ENCODE measurements at regions not wholly inside any gene's neighbourhood (a gene's known extent, or its start where the extent isn't known, plus 50 kb on each side); places are given as distances from the start of the nearest gene placed in this dataset.

DNA sequence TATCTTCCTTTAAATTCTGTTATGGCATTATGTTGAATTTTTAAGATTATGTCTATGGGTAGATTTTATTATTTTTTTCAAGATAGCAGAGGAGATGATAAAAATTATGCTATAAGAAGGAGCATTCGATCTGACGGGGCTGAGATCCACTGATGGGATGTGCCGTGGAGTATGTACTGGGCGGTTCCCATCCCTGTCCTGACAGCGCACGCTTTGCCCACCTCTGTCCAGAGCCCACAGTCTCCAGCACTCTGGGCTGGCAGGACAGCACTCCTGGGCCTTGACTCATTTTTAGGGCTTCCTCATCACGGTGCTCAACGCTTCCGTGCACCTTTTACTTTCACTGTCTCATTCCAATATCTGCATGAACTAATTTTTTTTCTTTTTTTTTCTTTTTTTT is 235.5 kb downstream of the TEX29 start:
- ChIA-PET POLR2A (no interaction called here), CTCF (no interaction called here)
- ATAC-seq (replicated peaks in 1 of 4) (no peak), DNase-seq (no peak)
- no peaks in the 10 kb centered on the region for H3K9me3 Mint-ChIP-seq
- H3K27ac Mint-ChIP-seq: no peak overlapping the region
- Histone ChIP-seq H3K27me3 (replicated peaks in 1 of 2; ENCODE audit: control insufficient read depth in 2 of 2, extremely low read depth in 1 of 2, insufficient read depth in 2 of 2, low read length in 1 of 2) (peaks cover 0 to 18% of the 10 kb centered on the region in 2 experiments), H3K9me3 (no peaks in the 10 kb centered on the region), H3K4me1 (ENCODE audit: control insufficient read depth in 1 of 2, extremely low read depth in 1 of 2, insufficient read depth in 2 of 2, low read length in 2 of 2) (no peaks in the 10 kb centered on the region), H3K4me3 (ENCODE audit: control insufficient read depth in 1 of 2, extremely low read depth in 1 of 2, low read length in 1 of 2) (no peak overlapping the region), H3K36me3 (ENCODE audit: control insufficient read depth in 2 of 2, extremely low read depth in 1 of 2, insufficient read depth in 1 of 2, low read length in 1 of 2) (no peaks in the 10 kb centered on the region), H3K27ac (ENCODE audit: low read length) (no peak overlapping the region)
- no peaks in the 10 kb centered on the region for H3K4me1 Mint-ChIP-seq
- H3K4me3 Mint-ChIP-seq: no peak overlapping the region
- no peaks in the 10 kb centered on the region for H3K36me3 Mint-ChIP-seq
- WGBS (ENCODE audit: insufficient coverage): 99% methylated on average over 8 of the region's 9 CpGs
- H3K27me3 Mint-ChIP-seq: peaks cover 12 to 13% of the 10 kb centered on the region in 2 donors

DNA sequence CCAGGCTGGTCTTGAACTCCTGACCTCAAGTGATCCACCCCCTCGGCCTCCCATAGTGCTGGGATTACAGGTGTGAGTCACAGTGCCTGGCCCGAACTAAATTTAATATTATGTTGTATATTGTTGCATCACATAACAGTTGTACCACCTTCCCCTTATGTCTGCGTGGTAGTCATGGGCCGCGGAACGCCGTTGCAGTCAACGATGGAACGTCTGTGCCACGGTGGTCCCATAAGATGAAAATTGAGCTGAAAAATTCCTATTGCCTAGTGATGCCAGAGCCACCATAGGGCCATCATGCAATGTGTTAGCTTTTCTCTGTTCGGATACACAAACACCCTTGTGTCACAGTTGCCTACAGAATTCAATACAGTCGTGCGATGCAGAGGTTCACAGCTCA is 236.1 kb downstream of the TEX29 start:
- ChIA-PET POLR2A (no interaction called here), CTCF (no interaction called here)
- Histone ChIP-seq H3K9me3 (no peaks in the 10 kb centered on the region), H3K27ac (ENCODE audit: low read length) (no peak overlapping the region), H3K27me3 (replicated peaks in 1 of 2; ENCODE audit: control insufficient read depth in 2 of 2, extremely low read depth in 1 of 2, insufficient read depth in 2 of 2, low read length in 1 of 2) (peaks cover 0 to 23% of the 10 kb centered on the region in 2 experiments), H3K4me1 (ENCODE audit: control insufficient read depth in 1 of 2, extremely low read depth in 1 of 2, insufficient read depth in 2 of 2, low read length in 2 of 2) (no peaks in the 10 kb centered on the region), H3K36me3 (ENCODE audit: control insufficient read depth in 2 of 2, extremely low read depth in 1 of 2, insufficient read depth in 1 of 2, low read length in 1 of 2) (no peaks in the 10 kb centered on the region), H3K4me3 (ENCODE audit: control insufficient read depth in 1 of 2, extremely low read depth in 1 of 2, low read length in 1 of 2) (no peak overlapping the region)
- ATAC-seq (replicated peaks in 1 of 4) (no peak), DNase-seq (no peak)
- no peak overlapping the region for H3K4me3 Mint-ChIP-seq
- H3K27ac Mint-ChIP-seq: no peak overlapping the region
- no peaks in the 10 kb centered on the region for H3K36me3 Mint-ChIP-seq
- peaks cover 13 to 14% of the 10 kb centered on the region in 2 donors for H3K27me3 Mint-ChIP-seq
- 94% methylated on average over 11 of the region's 13 CpGs for WGBS (ENCODE audit: insufficient coverage)
- no peaks in the 10 kb centered on the region for H3K9me3 Mint-ChIP-seq
- H3K4me1 Mint-ChIP-seq: no peaks in the 10 kb centered on the region

DNA sequence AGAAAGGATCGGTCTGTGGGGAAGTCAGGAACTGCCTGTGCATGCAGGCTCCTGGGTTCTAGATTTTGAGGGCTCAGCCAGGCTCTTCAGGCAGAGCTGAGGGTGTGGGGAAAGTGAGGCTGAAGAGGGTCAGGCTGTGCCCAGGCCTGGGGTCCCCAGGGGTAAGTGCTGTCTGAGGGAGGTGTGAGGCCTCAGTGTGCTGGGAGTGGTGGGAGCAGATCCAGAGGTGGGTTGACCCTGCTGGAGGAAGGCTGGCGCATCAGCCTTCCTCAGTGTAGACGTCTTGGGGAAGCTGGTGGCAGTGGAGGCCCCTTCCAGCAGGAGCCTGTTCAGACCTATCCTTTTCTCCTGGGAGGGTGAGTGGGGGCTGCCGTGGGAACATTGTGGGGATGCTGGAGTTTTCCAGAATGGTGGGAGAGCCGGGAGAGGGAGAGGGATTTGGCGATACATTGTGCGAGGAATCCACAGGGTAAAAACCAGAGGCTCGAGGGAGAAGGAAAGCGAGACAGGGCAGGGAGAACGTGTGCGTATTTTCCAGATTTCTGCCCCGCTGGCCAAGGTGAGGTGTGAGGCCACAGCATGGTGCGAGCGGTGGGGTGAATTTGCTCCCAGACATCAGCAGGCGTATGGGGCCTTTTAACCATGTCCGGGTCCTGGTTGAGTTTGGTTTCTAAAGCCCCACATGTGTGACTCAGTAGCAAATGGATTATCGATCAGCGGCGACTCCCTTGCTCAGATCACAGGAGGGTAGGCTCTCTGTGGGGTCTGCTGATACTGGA is 237.7 kb downstream of the TEX29 start:
- CTCF ChIA-PET: no interaction called here
- Histone ChIP-seq H3K36me3 (ENCODE audit: control insufficient read depth in 2 of 2, extremely low read depth in 1 of 2, insufficient read depth in 1 of 2, low read length in 1 of 2) (no peaks in the 10 kb centered on the region), H3K4me3 (ENCODE audit: control insufficient read depth in 1 of 2, extremely low read depth in 1 of 2, low read length in 1 of 2) (no peak overlapping the region), H3K27me3 (replicated peaks in 1 of 2; ENCODE audit: control insufficient read depth in 2 of 2, extremely low read depth in 1 of 2, insufficient read depth in 2 of 2, low read length in 1 of 2) (peaks cover 0 to 29% of the 10 kb centered on the region in 2 experiments), H3K4me1 (ENCODE audit: control insufficient read depth in 1 of 2, extremely low read depth in 1 of 2, insufficient read depth in 2 of 2, low read length in 2 of 2) (no peaks in the 10 kb centered on the region), H3K9me3 (no peaks in the 10 kb centered on the region), H3K27ac (ENCODE audit: low read length) (no peak overlapping the region)
- Mint-ChIP-seq H3K4me3 (no peak overlapping the region), H3K27me3 (peaks cover 16 to 23% of the 10 kb centered on the region in 2 donors), H3K36me3 (no peaks in the 10 kb centered on the region), H3K9me3 (no peaks in the 10 kb centered on the region), H3K4me1 (no peaks in the 10 kb centered on the region), H3K27ac (no peak overlapping the region)
- DNase-seq (no peak), ATAC-seq (replicated peaks in 1 of 4) (no peak)
- POLR2A ChIA-PET: no interaction called here
- WGBS (ENCODE audit: insufficient coverage): 90% methylated on average over 18 of the region's 19 CpGs

DNA sequence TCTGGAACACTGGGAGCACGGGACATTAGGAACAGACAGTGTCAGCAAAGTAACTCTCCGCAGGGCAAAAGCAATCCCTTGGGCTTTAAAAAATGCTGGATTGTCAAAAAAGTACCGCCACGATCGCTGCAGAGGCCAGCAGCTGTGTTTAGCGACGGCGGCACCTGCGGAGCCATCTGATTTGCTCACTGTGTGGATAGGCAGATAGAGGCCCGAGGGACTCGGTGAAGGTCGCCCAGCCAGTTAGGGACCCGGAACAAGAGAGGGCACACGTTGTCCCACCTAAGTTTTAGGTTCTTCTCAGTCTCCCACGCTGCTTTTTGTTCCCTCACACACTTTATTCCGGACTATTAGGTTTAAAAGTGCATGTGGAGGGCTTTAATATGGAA is 238.3 kb downstream of the TEX29 start:
- H3K9me3 Mint-ChIP-seq: no peaks in the 10 kb centered on the region
- H3K27ac Mint-ChIP-seq: no peak overlapping the region
- H3K4me1 ChIP-seq (ENCODE audit: control insufficient read depth in 1 of 2, extremely low read depth in 1 of 2, insufficient read depth in 2 of 2, low read length in 2 of 2): no peaks in the 10 kb centered on the region
- H3K4me1 Mint-ChIP-seq: no peaks in the 10 kb centered on the region
- H3K4me3 Mint-ChIP-seq: no peak overlapping the region
- H3K9me3 ChIP-seq: no peaks in the 10 kb centered on the region
- H3K27me3 ChIP-seq (replicated peaks in 1 of 2; ENCODE audit: control insufficient read depth in 2 of 2, extremely low read depth in 1 of 2, insufficient read depth in 2 of 2, low read length in 1 of 2): peaks cover 0 to 30% of the 10 kb centered on the region in 2 experiments
- DNase-seq (no peak), ATAC-seq (replicated peaks in 1 of 4) (no peak)
- H3K27me3 Mint-ChIP-seq: peaks cover 16 to 23% of the 10 kb centered on the region in 2 donors
- POLR2A ChIA-PET: no interaction called here
- CTCF ChIA-PET: no interaction called here
- no peak overlapping the region for H3K27ac ChIP-seq (ENCODE audit: low read length)
- H3K36me3 ChIP-seq (ENCODE audit: control insufficient read depth in 2 of 2, extremely low read depth in 1 of 2, insufficient read depth in 1 of 2, low read length in 1 of 2): no peaks in the 10 kb centered on the region
- no peaks in the 10 kb centered on the region for H3K36me3 Mint-ChIP-seq
- no peak overlapping the region for H3K4me3 ChIP-seq (ENCODE audit: control insufficient read depth in 1 of 2, extremely low read depth in 1 of 2, low read length in 1 of 2)
- WGBS (ENCODE audit: insufficient coverage): 95% methylated on average over 9 of the region's 16 CpGs

DNA sequence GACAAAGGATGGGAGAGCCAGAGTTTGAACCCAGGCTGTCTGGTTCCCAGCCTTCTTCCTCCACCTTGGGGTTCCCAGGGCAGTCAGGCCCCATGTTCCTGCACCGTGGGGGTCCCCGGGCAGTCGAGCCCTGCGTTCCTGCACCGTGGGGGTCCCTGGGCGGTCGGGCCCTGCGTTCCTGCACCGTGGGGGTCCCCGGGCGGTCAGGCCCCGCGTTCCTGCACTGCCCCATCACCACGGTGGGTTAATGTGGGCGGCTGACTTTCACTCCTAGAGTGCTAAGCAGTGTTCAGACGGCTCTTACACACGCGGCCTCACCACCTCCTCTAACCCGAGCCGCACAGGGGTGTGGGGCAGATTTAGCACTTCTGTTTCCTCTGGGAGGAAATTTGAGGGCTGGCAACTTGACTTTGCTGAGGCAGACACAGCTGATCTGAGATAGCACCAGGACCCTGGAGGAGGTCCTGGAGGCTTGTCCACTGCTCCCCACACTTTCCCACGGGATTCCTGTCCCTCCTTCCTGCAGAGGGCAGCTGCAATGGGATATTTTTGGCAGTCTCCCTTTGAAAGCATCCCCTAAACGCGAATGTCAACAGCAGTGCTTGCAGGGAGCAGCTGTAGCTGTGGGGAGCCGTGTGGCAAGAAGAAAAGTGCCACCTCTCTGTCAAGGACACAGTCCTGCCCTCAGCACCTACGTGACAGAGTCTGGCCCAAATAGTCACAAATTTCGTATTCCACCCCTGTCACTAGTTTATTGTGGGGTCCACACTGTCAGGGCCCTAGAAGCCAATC is 239.4 kb downstream of the TEX29 start:
- H3K27me3 Mint-ChIP-seq: peaks cover 16 to 23% of the 10 kb centered on the region in 2 donors
- ATAC-seq (replicated peaks in 1 of 4) (no peak), DNase-seq (no peak)
- Histone ChIP-seq H3K27me3 (replicated peaks in 1 of 2; ENCODE audit: control insufficient read depth in 2 of 2, extremely low read depth in 1 of 2, insufficient read depth in 2 of 2, low read length in 1 of 2) (peaks cover 0 to 29% of the 10 kb centered on the region in 2 experiments), H3K9me3 (no peaks in the 10 kb centered on the region), H3K36me3 (ENCODE audit: control insufficient read depth in 2 of 2, extremely low read depth in 1 of 2, insufficient read depth in 1 of 2, low read length in 1 of 2) (no peaks in the 10 kb centered on the region), H3K4me3 (ENCODE audit: control insufficient read depth in 1 of 2, extremely low read depth in 1 of 2, low read length in 1 of 2) (no peak overlapping the region), H3K4me1 (ENCODE audit: control insufficient read depth in 1 of 2, extremely low read depth in 1 of 2, insufficient read depth in 2 of 2, low read length in 2 of 2) (no peaks in the 10 kb centered on the region), H3K27ac (ENCODE audit: low read length) (no peak overlapping the region)
- no peaks in the 10 kb centered on the region for H3K36me3 Mint-ChIP-seq
- H3K4me3 Mint-ChIP-seq: no peak overlapping the region
- no peak overlapping the region for H3K27ac Mint-ChIP-seq
- CTCF ChIA-PET: no interaction called here
- no peaks in the 10 kb centered on the region for H3K9me3 Mint-ChIP-seq
- 34% methylated on average over 19 of the region's 26 CpGs for WGBS (ENCODE audit: insufficient coverage)
- POLR2A ChIA-PET: no interaction called here
- no peaks in the 10 kb centered on the region for H3K4me1 Mint-ChIP-seq

DNA sequence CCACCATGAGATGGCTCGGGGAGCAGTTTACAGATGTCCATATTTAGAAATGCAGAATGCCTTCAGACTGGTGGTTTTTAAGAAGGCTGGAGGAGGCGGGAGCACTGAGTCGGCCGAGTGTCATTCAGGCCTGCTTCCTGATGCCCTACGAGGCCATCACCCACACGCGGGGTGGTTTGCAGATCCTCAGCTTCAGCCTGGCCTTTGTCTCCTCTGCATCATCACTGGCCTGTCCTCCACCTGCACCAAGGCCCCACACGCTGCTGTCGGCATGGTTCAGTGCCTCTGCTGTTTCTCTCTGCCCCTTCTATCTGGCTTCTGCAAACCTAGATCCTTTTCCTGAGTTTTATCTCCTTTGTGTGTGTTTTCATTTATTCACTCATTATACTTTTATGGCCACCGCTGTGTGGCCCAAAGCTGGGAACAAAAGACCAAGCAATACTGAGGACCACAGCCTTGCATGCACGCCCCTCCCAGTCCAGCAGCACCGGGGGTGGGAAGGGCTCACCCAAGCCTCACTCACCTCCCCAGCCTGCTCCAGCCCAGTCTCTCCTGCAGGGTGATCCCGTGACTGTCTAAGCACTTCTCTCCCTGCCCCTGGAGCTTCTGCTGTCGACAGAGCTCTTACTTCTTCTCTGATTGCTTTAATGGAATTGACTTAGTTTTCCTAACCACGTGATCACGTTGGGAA is 240.8 kb downstream of the TEX29 start:
- H3K27me3 Mint-ChIP-seq: peaks cover 16 to 23% of the 10 kb centered on the region in 2 donors
- ATAC-seq (replicated peaks in 1 of 4) (no peak), DNase-seq (no peak)
- H3K9me3 Mint-ChIP-seq: no peaks in the 10 kb centered on the region
- H3K4me3 Mint-ChIP-seq: no peak overlapping the region
- Histone ChIP-seq H3K9me3 (no peaks in the 10 kb centered on the region), H3K27me3 (replicated peaks in 1 of 2; ENCODE audit: control insufficient read depth in 2 of 2, extremely low read depth in 1 of 2, insufficient read depth in 2 of 2, low read length in 1 of 2) (peaks cover 0 to 32% of the 10 kb centered on the region in 2 experiments), H3K4me1 (ENCODE audit: control insufficient read depth in 1 of 2, extremely low read depth in 1 of 2, insufficient read depth in 2 of 2, low read length in 2 of 2) (no peaks in the 10 kb centered on the region), H3K27ac (ENCODE audit: low read length) (no peak overlapping the region), H3K4me3 (ENCODE audit: control insufficient read depth in 1 of 2, extremely low read depth in 1 of 2, low read length in 1 of 2) (no peak overlapping the region), H3K36me3 (ENCODE audit: control insufficient read depth in 2 of 2, extremely low read depth in 1 of 2, insufficient read depth in 1 of 2, low read length in 1 of 2) (no peaks in the 10 kb centered on the region)
- POLR2A ChIA-PET: no interaction called here
- H3K27ac Mint-ChIP-seq: no peak overlapping the region
- H3K36me3 Mint-ChIP-seq: no peaks in the 10 kb centered on the region
- WGBS (ENCODE audit: insufficient coverage): 79% methylated on average over 14 of the region's 16 CpGs
- H3K4me1 Mint-ChIP-seq: no peaks in the 10 kb centered on the region
- CTCF ChIA-PET: no interaction called here
